Fibroblast of pulmonary artery (primary cell): ENCODE measurements at regions not wholly inside any gene's neighbourhood (a gene's known extent, or its start where the extent isn't known, plus 50 kb on each side); places are given as distances from the start of the nearest gene placed in this dataset.

Experiments used
- DNase-seq: peaks from one replicate; pipeline ENCODE4 v3.0.0-alpha.2; 2010; ENCODE audit warnings: low read depth
- H3K4me3 ChIP-seq: replicated peaks from 2 replicates; pipeline ENCODE4 v1.5.1; 2011; ENCODE audit warnings: low read depth, mild to moderate bottlenecking, control low read depth, low read length, moderate library complexity
- CTCF ChIP-seq: IDR thresholded peaks from 2 replicates; pipeline ENCODE4 v1.5.1; 2011; ENCODE audit warnings: mild to moderate bottlenecking, control low read depth, low read length, inconsistent platforms; ENCODE audit errors: missing control alignments

DNA sequence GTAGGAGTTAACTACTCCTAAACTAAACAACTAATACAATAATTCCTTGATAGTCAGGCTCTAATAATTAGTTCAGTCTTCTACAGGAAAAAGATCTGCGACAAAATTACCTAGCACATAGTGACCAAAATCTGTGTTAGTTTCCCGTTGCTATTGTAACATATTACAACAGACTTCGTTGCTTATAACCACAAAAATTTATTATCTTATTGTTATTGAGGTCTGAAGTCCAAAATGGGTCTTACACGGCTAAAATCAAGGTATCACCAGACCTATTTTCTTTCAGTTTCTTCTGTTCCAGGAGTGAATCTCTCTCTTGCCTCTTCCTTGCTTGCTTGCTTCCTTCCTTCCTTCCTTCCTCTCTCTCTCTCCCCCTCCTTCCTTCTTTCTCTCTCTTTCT is 993.6 kb upstream of the SPRY2 start:
- H3K4me3 ChIP-seq, result no peak overlapping the region
- no peak for DNase-seq
- no peak for TF ChIP-seq CTCF

GRCh38 chr13:81326913-81327312 is 986.0 kb upstream of the SPRY2 start:
- DNase-seq, result no peak
- TF ChIP-seq CTCF, result no peak
- no peak overlapping the region for H3K4me3 ChIP-seq

- DNase-seq, result no peak
- no peak for TF ChIP-seq CTCF
- no peak overlapping the region for H3K4me3 ChIP-seq
These were observed 979.6 kb upstream of the SPRY2 start for GRCh38 chr13:81320516-81320915.

- DNase-seq, result no peak
- no peak for TF ChIP-seq CTCF
These were observed 978.4 kb upstream of the SPRY2 start for GRCh38 chr13:81319351-81319750.

DNA sequence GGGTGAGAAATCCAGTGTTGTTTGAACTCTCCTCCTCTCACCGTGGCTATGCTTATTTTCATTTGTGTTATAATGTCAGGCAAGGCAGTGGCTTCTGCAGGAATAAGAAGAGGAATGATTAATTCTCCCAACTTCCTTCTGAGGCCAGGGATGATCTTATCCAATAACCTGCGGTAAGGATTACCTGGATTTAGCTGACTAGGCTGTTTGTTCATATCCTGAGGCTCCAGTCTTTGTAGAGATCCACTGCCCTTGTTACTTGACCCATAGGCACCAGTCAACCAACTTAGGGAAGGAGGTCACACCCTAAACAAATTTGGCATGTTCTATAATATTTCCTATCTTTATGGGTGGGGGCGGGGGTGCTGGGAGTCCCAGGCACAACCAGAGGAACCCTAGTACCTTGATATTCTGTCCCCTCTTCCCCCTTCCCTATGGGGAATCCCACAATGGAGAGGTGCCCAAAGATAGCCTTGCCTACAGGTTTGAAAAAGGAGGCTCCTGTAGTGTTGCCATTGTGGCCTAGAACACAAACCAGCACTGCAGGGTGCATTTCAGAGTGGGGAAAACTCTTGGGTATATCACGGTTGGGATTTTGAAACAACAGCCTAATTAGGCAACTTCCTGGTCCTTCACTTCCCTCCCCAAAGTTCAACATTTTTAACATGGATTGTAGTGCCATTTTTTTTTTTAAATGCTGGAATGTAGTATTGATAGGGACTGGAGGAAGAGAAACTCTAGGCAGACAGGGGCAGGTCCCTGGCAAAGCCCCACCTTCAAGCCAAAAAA is 977.5 kb upstream of the SPRY2 start:
- TF ChIP-seq CTCF, result no peak
- no peak overlapping the region for H3K4me3 ChIP-seq
- no peak for DNase-seq

More at GRCh38 chr13:81319351-81319750, 978.4 kb upstream of the SPRY2 start:
- no peak overlapping the region for H3K4me3 ChIP-seq

GRCh38 chr13:81314461-81314860 is 973.5 kb upstream of the SPRY2 start:
- DNase-seq, result no peak
- no peak overlapping the region for H3K4me3 ChIP-seq
- TF ChIP-seq CTCF, result no peak

GRCh38 chr13:81305928-81306327 is 965.0 kb upstream of the SPRY2 start:
- H3K4me3 ChIP-seq, result no peak overlapping the region
- no peak for TF ChIP-seq CTCF
- no peak for DNase-seq
